ENCODE measurements at regions not wholly inside any gene's neighbourhood (a gene's known extent, or its start where the extent isn't known, plus 50 kb on each side); places are given as distances from the start of the nearest gene placed in this dataset.

- Histone ChIP-seq H4K20me1 (ENCODE audit: insufficient read depth, low read length) (no peaks in the 10 kb centered on the region), H3K79me2 (ENCODE audit: insufficient read depth, low read length) (no peaks in the 10 kb centered on the region), H2AFZ (ENCODE audit: low read length) (no peak overlapping the region), H3K4me1 (ENCODE audit: insufficient read depth, low read length) (no peaks in the 10 kb centered on the region), H3K36me3 (replicated peaks in 1 of 2; ENCODE audit: control insufficient read depth in 1 of 2, insufficient read depth in 2 of 2, low read length in 2 of 2) (no peaks in the 10 kb centered on the region), H3K27me3 (ENCODE audit: control insufficient read depth in 1 of 2, insufficient read depth in 2 of 2, low read length in 2 of 2) (no peaks in the 10 kb centered on the region), H3K27ac (ENCODE audit: extremely low read length, insufficient read depth, low read length) (no peak overlapping the region), H3K4me2 (ENCODE audit: low read depth, low read length) (no peak overlapping the region), H3K9ac (ENCODE audit: insufficient read depth, low read depth, low read length) (no peak overlapping the region), H3K4me3 (replicated peaks in 1 of 3; ENCODE audit: insufficient read depth in 1 of 3, low read depth in 2 of 3, low read length in 3 of 3) (no peak overlapping the region), H3K9me3 (ENCODE audit: low read length) (no peaks in the 10 kb centered on the region)
- POLR2A ChIA-PET = no interaction called here
- CTCF ChIA-PET (ENCODE audit: low intra/inter-chr PET ratio, low total read pairs) = no interaction called here
- FAIRE-seq (no peak), ATAC-seq (no peak), DNase-seq (ENCODE audit: low spot score) (no peak)
- intact Hi-C loops (cut with micrococcal nuclease; ENCODE audit: unreplicated experiment) (no loop called here), in situ Hi-C loops (cut with HindIII; ENCODE audit: extremely low pct_ligation_motif_present, low pct_unique_long_range_greater_than_20kb) (no loop called here)
- no TSS peak for BruUV-seq (replicated peaks)
- TF ChIP-seq HNF1B (CRISPR knock-in tag; IDR thresholded peaks at IDR 0.05) = no peak
- TF ChIP-seq PCBP1 (IDR thresholded peaks at IDR 0.05; ENCODE audit: borderline replicate concordance, low read depth, low read length) = no peak
- TF ChIP-seq CSRNP2 (CRISPR knock-in tag; conservative IDR thresholded peaks at IDR 0.05; ENCODE audit: low read depth) = no peak
- TF ChIP-seq ZNF629 (CRISPR knock-in tag; conservative IDR thresholded peaks at IDR 0.05) = no peak
- no peak for TF ChIP-seq CCDC6 (CRISPR knock-in tag; IDR thresholded peaks at IDR 0.05)
- no peak for TF ChIP-seq ZBTB8A (CRISPR knock-in tag; IDR thresholded peaks at IDR 0.05; ENCODE audit: borderline replicate concordance, low read depth)
- TF ChIP-seq PHF8 (CRISPR knock-in tag; IDR thresholded peaks at IDR 0.05) = no peak
- no peak for TF ChIP-seq ZNF782 (CRISPR knock-in tag; IDR thresholded peaks at IDR 0.05; ENCODE audit: borderline replicate concordance)
- TF ChIP-seq SMARCC2 (IDR thresholded peaks at IDR 0.05) = no peak
- no peak for TF ChIP-seq ZNF746 (CRISPR knock-in tag; IDR thresholded peaks at IDR 0.05)
- TF ChIP-seq ZNF350 (CRISPR knock-in tag; IDR thresholded peaks at IDR 0.05; ENCODE audit: borderline replicate concordance, low read depth) = no peak
- TF ChIP-seq ZFP36L2 (CRISPR knock-in tag; IDR thresholded peaks at IDR 0.05) = no peak
- TF ChIP-seq ZSCAN20 (CRISPR knock-in tag; IDR thresholded peaks at IDR 0.05; ENCODE audit: borderline replicate concordance) = no peak
- no peak for TF ChIP-seq SP140L (CRISPR knock-in tag; IDR thresholded peaks at IDR 0.05; ENCODE audit: borderline replicate concordance)
- WGBS (ENCODE audit: low lambda C conversion rate) = 0% methylated on average over 1 of the region's 1 CpG
These were observed 1136.4 kb upstream of the CDH2 start for GRCh38 chr18:29313312-29313711.
